SK-N-SH (cell line): ENCODE measurements at regions not wholly inside any gene's neighbourhood (a gene's known extent, or its start where the extent isn't known, plus 50 kb on each side); places are given as distances from the start of the nearest gene placed in this dataset.

Source experiments
- CTCF ChIA-PET: fragments of 300-600, 350-600 bp; formaldehyde crosslinking; extraction: SDS; loops from one replicate; lab custom pipeline; 2021; lab: Yijun Ruan, JAX
- POLR2A ChIA-PET: fragments of 350-600 bp; sonication (Branson Sonifier 250); formaldehyde crosslinking; extraction: SDS; loops from one replicate; lab custom pipeline; 2020; ENCODE audit warnings: antibody characterized with exemption, inconsistent platforms; lab: Yijun Ruan, JAX
- DNase-seq: peaks from one replicate; pipeline ENCODE4 v3.0.0; 2012
- H2AFZ ChIP-seq: fragments of 200-600 bp; sonication (generic); 2 replicates; pipeline ENCODE4 v1.8.1; 2016; ENCODE audit warnings: antibody characterized with exemption, mild to moderate bottlenecking, low read depth
- H3F3A ChIP-seq: fragments of 200-600 bp; sonication (generic); replicated peaks from 2 replicates; pipeline ENCODE3; 2016; ENCODE audit warnings: antibody characterized with exemption, mild to moderate bottlenecking; ENCODE audit not compliant: insufficient read depth
- H3K27ac ChIP-seq, 2 experiments: fragments of 200-500 bp in 1 of 2; fragments of 200-600 bp in 1 of 2; sonication (Bioruptor generic) in 1 of 2; sonication (generic), shearing (Covaris generic) in 1 of 2; 2 replicates each; pipeline versions ENCODE4 v1.5.1 to v1.6.1; 2014 to 2016; ENCODE audit warnings: low read depth in 2 of 2, inconsistent platforms in 1 of 2, low read length in 1 of 2, mild to moderate bottlenecking in 1 of 2, mixed read lengths in 1 of 2
- H3K27me3 ChIP-seq: fragments of 200-600 bp; sonication (generic), shearing (Covaris generic); 2 replicates; pipeline ENCODE4 v1.6.1; 2016; ENCODE audit warnings: mixed run types; ENCODE audit not compliant: insufficient read depth
- H3K36me3 ChIP-seq, 2 experiments: fragments of 200-500 bp in 1 of 2; fragments of 200-600 bp in 1 of 2; sonication (Bioruptor generic) in 1 of 2; sonication (generic) in 1 of 2; replicated peaks in 1 of 2; 2 replicates each; pipeline versions ENCODE3 to v1.5.1; 2014 to 2016; ENCODE audit warnings: low read length in 1 of 2, mild to moderate bottlenecking in 1 of 2; ENCODE audit not compliant: insufficient read depth in 2 of 2, control insufficient read depth in 1 of 2
- H3K4me1 ChIP-seq, 2 experiments: fragments of 200-500 bp in 1 of 2; fragments of 200-600 bp in 1 of 2; sonication (Bioruptor generic) in 1 of 2; sonication (generic), shearing (Covaris generic) in 1 of 2; 2 replicates each; pipeline versions ENCODE4 v1.5.1 to v1.6.1; 2014 to 2016; ENCODE audit warnings: low read depth in 1 of 2, low read length in 1 of 2, mixed run types in 1 of 2; ENCODE audit not compliant: insufficient read depth in 2 of 2, control insufficient read depth in 1 of 2
- H3K4me2 ChIP-seq: fragments of 200-600 bp; sonication (generic), shearing (Covaris generic); 2 replicates; pipeline ENCODE4 v1.6.1; 2017; ENCODE audit warnings: mixed run types
- H3K4me3 ChIP-seq, 2 experiments: fragments of 200-500 bp in 1 of 2; fragments of 200-600 bp in 1 of 2; sonication (Bioruptor generic) in 1 of 2; sonication (generic), shearing (Covaris generic) in 1 of 2; 2 replicates each; pipeline versions ENCODE4 v1.5.1 to v1.8.1; 2014 to 2016; ENCODE audit warnings: low read depth in 2 of 2, inconsistent platforms in 1 of 2, low read length in 1 of 2, mild to moderate bottlenecking in 1 of 2, mixed read lengths in 1 of 2, moderate library complexity in 1 of 2
- H3K79me2 ChIP-seq: fragments of 200-600 bp; sonication (generic); 2 replicates; pipeline ENCODE4 v1.8.1; 2017; ENCODE audit warnings: mild to moderate bottlenecking; ENCODE audit not compliant: insufficient read depth
- H3K9ac ChIP-seq: fragments of 200-600 bp; sonication (generic); 2 replicates; pipeline ENCODE4 v1.6.1; 2017; ENCODE audit warnings: mixed run types
- H3K9me2 ChIP-seq: fragments of 200-600 bp; sonication (generic); 2 replicates; pipeline ENCODE4 v1.6.1; 2017; ENCODE audit warnings: mixed run types
- H3K9me3 ChIP-seq: fragments of 200-600 bp; sonication (generic); 2 replicates; pipeline ENCODE4 v1.6.1; 2017; ENCODE audit warnings: mixed run types, mild to moderate bottlenecking, moderate library complexity
- H4K20me1 ChIP-seq: fragments of 200-600 bp; sonication (generic); 2 replicates; pipeline ENCODE4 v1.6.1; 2017; ENCODE audit warnings: mild to moderate bottlenecking, mixed run types; ENCODE audit not compliant: insufficient read depth
- CHD2 ChIP-seq: fragments of 150-350 bp; IDR thresholded peaks from 2 replicates; pipeline ENCODE4 v1.6.1; 2018; ENCODE audit warnings: low read length; ENCODE audit not compliant: partially characterized antibody
- EP300 ChIP-seq, 2 experiments: IDR thresholded peaks; 2 replicates each; pipeline versions ENCODE4 v1.4.0 to v1.6.1; 2012; ENCODE audit warnings: borderline replicate concordance in 1 of 2, low read depth in 1 of 2, low read length in 1 of 2
- FOXM1 ChIP-seq: IDR thresholded peaks from 2 replicates; pipeline ENCODE4 v1.4.0; 2012; ENCODE audit warnings: low read depth, mild to moderate bottlenecking
- GABPA ChIP-seq: IDR thresholded peaks from 2 replicates; pipeline ENCODE4 v1.4.0; 2012; ENCODE audit warnings: low read depth, mild to moderate bottlenecking
- JUND ChIP-seq: IDR thresholded peaks from 2 replicates; pipeline ENCODE4 v1.4.0; 2012
- MAX ChIP-seq: IDR thresholded peaks from 2 replicates; pipeline ENCODE4 v1.4.0; 2012; ENCODE audit warnings: low read depth
- MEF2A ChIP-seq: IDR thresholded peaks from 2 replicates; pipeline ENCODE4 v1.4.0; 2012; ENCODE audit warnings: low read depth, borderline replicate concordance
- MXI1 ChIP-seq: IDR thresholded peaks from 2 replicates; pipeline ENCODE4 v1.6.1; 2012; ENCODE audit warnings: mild to moderate bottlenecking, low read depth, low read length, improper control_type of control experiment
- NFIC ChIP-seq: IDR thresholded peaks from 2 replicates; pipeline ENCODE4 v1.4.0; 2012; ENCODE audit warnings: borderline replicate concordance
- RFX5 ChIP-seq: IDR thresholded peaks from 2 replicates; pipeline ENCODE4 v1.6.1; 2012; ENCODE audit warnings: mild to moderate bottlenecking, improper control_type of control experiment, low read length
- TCF12 ChIP-seq: IDR thresholded peaks from 2 replicates; pipeline ENCODE4 v1.4.0; 2012
- USF1 ChIP-seq: IDR thresholded peaks from 2 replicates; pipeline ENCODE4 v1.4.0; 2012; ENCODE audit warnings: low read depth, borderline replicate concordance
- USF2 ChIP-seq: fragments of 150-350 bp; IDR thresholded peaks from 2 replicates; pipeline ENCODE4 v1.6.1; 2017; ENCODE audit warnings: antibody characterized with exemption, low read length, low read depth, borderline replicate concordance
- WGBS: methylation state at CpG from one replicate; pipeline ENCODE4 v1.1.6; 2017; ENCODE audit warnings: low lambda C conversion rate; 5-methylcytosine and 5-hydroxymethylcytosine counted together

- H3K4me2 ChIP-seq, result no peak overlapping the region
- DNase-seq, result no peak
- CTCF ChIA-PET, result no interaction called here
- POLR2A ChIA-PET, result no interaction called here
- H3K27me3 ChIP-seq, result no peaks in the 10 kb centered on the region
- H3K4me1 ChIP-seq, result no peaks in the 10 kb centered on the region; a peak in 1 of 4 replicates
- no peaks in the 10 kb centered on the region for H3K36me3 ChIP-seq
- no peaks in the 10 kb centered on the region for H3K9me3 ChIP-seq
- TF ChIP-seq JUND (no peak), FOXM1 (no peak), CHD2 (no peak)
- no peak overlapping the region for H2AFZ ChIP-seq
- H3K4me3 ChIP-seq, result no peak overlapping the region
- H3K9me2 ChIP-seq, result no peaks in the 10 kb centered on the region
- no peaks in the 10 kb centered on the region for H3K79me2 ChIP-seq
- H3K27ac ChIP-seq, result no peak overlapping the region
- H3K9ac ChIP-seq, result no peak overlapping the region
- no peaks in the 10 kb centered on the region for H3F3A ChIP-seq
- no peaks in the 10 kb centered on the region for H4K20me1 ChIP-seq
These were observed 829.1 kb upstream of the MIR17HG start for GRCh38 chr13:90518417-90518816.

GRCh38 chr13:90519157-90519556 lies 828.3 kb upstream of the MIR17HG start:
- Histone ChIP-seq H4K20me1 (no peaks in the 10 kb centered on the region), H3K4me3 (no peak overlapping the region), H3K9me2 (no peaks in the 10 kb centered on the region), H3K27me3 (no peaks in the 10 kb centered on the region), H3K79me2 (no peaks in the 10 kb centered on the region), H2AFZ (no peak overlapping the region), H3K36me3 (no peaks in the 10 kb centered on the region), H3K27ac (no peak overlapping the region), H3K9me3 (no peaks in the 10 kb centered on the region), H3K4me2 (no peak overlapping the region), H3F3A (no peaks in the 10 kb centered on the region), H3K4me1 (no peaks in the 10 kb centered on the region; a peak in 1 of 4 replicates), H3K9ac (no peak overlapping the region)
- TF ChIP-seq USF2 (no peak), TCF12 (no peak), GABPA (no peak), CHD2 (no peak), MEF2A (no peak), NFIC (no peak), USF1 (no peak), EP300 (IDR thresholded peaks at IDR 0.05; ENCODE audit: borderline replicate concordance in 1 of 2, low read depth in 1 of 2, low read length in 1 of 2) (no peak), MXI1 (no peak), RFX5 (no peak), FOXM1 (no peak), MAX (no peak)
- WGBS, result 33% methylated on average over 2 of the region's 3 CpGs
- ChIA-PET CTCF (no interaction called here), POLR2A (no interaction called here)
- DNase-seq, result no peak
